GM21526 (cell line): ENCODE measurements at regions not wholly inside any gene's neighbourhood (a gene's known extent, or its start where the extent isn't known, plus 50 kb on each side); places are given as distances from the start of the nearest gene placed in this dataset.

Experiments
- ATAC-seq: cut with Tn5 transposase; IDR thresholded peaks from one replicate; pipeline ENCODE4 v1.9.1; 2021; ENCODE audit warnings: moderate library complexity; ENCODE audit not compliant: unreplicated experiment, low FRiP score

DNA sequence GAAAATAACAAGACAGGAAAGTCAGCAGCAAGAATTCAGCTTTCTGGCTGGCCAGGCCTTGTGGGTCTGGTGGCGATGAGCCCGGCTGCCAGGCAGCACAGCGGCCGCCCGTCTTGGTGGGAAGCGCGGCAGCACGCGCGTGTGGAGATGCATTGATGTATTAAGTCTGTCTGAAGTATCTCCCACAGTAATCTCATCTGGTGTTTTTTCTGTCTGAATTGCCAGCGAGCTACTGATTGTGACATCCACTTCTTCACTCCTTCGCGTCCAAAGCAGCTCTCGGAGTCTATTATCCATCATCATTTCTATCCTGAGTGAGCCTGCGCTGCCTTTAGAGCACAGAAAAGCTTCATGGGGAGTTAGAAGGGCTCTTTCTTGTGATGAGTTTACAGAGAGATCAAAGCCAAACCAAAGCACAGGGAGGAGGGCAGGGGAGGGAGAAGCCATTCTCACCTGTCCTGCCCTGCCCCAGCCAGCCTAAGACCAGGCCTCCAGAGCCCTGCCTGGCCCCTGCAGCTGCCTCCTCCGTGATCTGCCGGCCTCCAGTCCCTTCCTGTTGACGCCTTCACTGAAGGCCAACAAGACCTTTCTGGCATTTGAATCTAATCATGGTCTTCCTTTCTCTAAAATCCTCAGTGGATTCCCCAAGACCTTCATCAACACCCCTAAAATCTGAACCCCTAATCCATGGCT, 1419.0 kb downstream of the TBC1D22A start:
- ATAC-seq, result no peak

DNA sequence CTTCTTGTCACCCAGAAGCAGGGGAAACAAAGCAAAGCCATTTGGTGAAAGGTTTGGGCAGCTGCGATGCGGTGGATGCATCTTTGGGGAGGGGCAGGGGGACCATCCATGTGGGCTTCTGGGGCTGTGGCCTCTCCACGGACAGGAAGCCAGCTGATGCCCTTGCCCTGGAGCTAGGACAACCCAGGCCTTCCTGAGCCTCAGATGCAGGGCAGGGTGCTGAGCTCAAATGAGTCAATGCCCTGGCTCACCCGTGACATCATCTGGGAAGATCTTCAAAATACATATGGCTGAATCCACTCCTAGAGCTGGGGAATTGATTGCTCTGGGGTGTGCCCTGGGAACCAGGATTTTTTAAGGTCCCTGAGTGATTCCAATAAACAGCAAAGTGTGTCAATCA, 1418.2 kb downstream of the TBC1D22A start:
- no peak for ATAC-seq

DNA sequence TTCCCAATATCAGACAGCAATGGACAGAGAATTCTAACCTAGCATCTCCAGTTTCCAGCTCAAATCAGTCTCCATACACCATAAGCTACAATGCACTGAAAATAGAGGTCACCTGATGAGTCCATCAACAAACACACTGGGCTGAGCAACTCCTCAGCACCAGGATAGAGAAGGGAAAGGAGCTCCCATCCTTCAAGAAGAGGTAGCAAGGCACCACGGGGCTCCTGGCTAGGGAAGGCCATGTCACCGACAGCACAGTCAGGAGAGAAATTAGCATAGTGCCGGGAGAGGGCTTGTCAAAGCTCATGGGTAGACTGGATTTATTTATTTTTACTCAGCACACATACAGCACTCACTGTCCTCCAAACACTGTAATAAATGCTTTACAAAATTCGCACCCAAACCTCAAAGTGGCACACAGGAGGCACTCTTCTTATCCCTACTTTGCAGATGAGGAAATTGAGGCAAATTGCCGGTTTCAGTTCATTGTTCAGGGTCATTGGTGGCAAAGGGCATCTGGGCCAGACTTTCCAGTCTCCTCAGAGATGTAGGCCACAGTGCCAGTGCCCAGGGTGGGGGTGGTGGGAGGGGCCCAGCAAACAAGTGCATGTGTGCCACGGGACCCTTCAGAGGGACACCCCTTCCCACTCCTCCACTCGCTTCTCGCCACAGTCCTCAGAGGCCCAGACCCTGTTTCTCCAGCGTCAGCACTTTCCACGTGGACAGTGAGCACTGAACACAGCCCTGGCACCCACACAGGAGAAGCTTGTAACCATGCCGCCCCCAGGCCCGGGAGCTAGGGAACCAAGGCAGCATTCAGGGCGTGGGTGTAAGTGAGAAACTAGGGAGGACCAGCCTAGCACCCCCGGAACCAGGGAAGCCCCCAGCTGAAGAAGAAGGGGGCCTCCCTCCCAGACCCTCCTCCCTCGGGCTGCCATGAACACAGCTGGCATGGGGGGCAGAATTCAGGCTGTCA, 1417.4 kb downstream of the TBC1D22A start:
- no peak for ATAC-seq

DNA sequence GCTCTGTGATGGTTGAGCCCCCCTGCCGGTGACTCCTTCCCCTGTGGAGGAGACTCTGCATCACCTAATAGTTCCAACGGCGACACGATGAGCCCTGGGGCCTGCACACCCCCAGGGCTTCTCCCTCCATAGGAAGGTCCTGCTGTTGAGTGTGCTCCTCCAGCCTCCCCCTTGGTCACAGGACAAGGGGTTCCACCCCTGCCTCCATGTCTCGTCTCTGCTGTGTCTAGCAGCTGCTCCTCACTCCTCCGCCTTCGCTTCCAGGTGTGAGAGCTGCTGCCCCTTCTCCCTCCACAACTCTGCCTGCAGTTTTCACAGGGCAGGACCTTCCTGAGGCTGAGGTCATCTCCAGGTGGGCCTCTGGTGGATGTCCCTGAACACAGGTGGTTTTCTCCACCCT, 1416.1 kb downstream of the TBC1D22A start:
- ATAC-seq, result no peak

DNA sequence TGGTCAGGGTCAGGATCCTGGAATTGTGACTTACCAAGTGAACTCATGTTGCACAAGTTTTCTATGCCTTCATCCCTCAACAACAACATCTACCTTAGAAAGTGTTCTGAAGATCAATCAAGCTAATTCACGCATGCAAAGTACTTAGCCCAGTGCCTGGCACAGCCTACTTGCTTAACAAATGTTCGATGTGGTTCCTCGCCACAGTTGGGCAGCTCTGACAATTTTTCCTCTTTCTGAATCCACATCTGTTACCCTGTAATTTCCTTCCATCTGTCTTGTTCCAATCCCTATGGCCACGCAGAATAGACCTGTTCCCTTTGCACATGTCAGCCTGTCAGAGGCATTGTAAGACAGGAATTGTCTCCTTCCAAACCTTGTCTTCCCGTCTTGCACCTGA, 1415.2 kb downstream of the TBC1D22A start:
- ATAC-seq, result no peak

DNA sequence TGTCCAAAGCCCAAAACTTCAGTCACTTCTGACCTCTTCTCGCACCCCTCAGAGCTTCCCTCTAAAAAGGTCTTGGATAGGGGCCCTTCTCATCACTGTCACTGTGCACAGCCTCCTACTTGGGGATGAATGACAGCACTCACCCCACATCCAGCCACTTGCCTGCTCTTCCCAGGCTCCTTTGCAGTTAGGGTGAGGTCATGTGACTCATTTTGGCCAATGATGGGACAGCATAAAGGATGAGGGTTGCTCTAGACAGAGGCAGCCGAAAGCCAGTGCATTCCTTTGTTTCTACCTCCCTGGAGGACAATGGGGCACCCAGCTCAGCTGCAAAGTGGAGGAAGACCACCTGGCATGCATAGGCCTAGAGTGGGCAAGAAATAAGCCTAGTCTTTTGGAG, 1413.3 kb downstream of the TBC1D22A start:
- ATAC-seq, result no peak

DNA sequence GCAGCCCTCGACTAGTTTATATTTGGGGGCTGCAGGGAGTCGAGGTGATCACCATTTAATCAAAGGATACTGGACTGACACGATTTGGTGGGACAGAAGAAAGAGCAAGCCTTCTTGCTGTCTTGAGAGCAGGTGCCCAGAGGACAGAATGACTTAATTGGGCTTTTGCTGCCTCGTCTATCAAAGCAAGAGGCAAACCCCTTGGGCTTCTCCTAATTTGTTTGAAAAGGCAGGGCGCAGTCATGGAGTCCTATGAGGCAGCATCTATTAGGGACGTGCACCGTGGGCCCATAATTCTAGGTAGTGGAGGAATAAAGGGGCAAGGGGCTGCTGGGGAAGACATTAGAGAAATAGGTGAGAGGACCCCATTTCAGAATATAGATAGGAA, 1411.3 kb downstream of the TBC1D22A start:
- no peak for ATAC-seq

DNA sequence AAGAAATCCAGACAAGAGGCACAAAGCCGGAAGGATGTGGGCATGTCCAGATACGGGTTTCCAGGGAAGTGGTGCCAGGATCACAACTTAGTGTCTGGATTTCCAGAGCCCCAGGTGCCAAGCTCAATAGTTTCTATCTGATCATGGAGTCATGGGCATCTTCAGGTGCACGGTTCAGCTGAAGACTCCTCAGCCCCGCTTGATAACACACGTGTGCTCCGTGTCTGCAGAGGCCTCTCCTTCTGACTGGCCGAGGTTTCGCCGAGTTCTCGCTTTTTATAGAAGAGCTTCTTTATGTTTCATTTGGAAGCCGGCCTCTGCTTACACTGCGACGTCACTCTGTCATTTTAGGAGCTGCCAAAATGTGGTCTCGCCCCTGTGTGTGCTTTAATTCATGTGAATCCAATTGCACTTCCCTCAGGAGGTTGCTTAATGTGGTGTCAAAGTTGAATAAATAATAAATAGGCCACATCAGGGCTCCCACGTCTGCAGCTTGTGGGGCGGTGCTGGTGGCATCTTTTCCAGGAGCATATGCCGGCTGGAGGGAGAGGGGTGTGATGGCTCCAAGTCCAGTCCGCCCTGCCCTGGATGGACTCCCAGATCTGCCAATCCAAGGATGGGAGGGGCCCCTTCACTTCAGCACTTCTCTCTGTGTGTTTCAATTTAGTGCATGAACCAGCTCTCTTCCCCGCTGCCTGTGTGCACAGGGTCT, 1410.8 kb downstream of the TBC1D22A start:
- no peak for ATAC-seq

DNA sequence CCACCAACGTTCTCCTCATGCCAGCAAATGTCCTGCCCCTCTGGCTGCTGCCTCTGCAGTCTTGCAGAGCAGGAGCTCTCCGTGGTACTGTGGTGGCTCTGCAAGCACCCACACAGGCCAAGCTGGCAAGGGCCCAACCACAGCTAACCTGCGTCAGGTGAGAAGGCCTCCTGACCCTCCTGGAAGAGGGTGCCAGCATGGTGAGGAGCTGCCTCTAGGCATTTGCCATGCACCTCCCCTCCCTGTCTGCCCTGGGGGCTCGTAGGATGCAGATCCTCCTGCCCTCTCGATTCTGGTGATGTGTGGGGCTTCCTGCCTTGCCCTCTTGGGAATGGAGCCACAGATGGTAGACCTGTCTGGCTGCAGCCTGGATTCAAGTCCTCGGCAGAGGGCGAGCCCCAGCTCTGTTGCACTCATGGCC, 1408.8 kb downstream of the TBC1D22A start:
- no peak for ATAC-seq

DNA sequence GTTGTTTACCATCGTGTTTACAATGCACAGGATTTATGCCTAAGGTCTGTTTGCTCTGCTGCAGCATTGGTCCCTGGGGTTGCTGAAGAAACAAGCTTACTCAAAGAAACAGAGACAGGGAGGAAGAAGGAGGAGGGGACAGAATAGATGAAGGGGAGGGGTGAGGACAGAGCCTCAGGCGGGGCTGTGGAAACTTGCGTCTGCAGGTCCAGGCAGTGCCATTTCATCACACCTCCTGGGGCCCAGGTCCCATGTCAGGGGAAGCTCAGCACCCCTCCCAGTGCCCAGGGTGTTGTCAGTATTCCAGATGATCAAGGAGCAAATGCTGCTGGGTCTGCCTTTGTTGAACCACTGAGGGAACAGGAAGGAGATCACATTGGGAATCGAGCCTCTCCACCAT, 1406.8 kb downstream of the TBC1D22A start:
- ATAC-seq, result no peak

DNA sequence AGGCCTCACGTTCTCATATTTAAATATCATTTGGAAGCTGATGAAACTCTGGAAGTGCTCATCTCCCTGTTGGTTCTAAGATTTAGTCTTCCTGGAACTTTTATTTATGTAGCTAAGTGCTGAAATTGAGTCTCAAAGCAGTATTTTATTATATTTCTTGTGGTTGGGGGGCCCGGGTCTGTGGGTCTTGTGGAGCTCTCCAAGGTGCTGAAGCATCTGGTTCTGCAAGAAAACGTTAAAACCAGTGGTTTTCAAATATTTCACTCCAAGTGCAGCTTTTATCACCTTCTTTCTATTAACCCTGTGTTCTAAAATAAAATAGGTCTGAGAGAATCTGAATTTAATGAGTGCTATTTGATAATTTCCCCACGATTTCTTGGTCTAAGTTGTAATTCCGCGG, 1404.8 kb downstream of the TBC1D22A start:
- no peak for ATAC-seq

DNA sequence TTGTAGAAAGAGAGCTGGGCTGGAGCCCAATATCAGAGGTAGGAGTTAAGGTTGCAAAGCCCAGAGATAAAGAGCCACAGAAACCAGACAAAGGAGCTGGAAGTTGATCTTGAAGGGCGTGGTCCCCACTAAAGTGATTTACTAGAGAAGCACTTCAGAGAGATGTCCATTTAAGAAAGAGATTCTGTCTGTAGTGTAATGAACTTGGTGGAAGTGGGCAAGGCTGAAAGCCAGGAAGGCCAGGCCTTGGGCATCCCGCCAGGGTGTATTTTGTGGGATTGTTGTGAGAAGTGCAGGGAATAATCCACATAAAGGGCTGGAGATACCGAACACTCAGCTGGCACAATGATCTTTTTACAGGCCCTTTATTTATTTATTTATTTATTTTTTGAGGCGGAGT, 1398.8 kb downstream of the TBC1D22A start:
- no peak for ATAC-seq

DNA sequence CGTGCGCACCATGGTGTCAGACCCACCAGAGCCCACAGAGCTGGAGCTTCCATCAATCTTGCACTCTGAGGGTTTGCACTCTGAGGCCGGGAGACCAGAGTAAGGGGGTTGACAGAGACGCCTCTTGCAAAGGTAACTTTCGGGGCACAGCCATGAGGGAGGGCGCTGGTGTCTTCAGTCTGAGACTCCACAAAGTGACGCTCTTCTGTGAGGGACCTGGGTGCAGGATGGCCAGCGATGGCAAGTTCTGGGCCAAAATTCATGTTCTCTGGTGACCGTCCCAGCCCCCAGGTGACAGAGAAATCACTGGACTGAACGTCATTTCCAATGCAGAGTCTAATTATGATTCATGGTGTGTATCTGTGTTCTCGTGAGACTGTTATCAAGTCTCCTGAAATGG, 1395.2 kb downstream of the TBC1D22A start:
- ATAC-seq, result no peak

DNA sequence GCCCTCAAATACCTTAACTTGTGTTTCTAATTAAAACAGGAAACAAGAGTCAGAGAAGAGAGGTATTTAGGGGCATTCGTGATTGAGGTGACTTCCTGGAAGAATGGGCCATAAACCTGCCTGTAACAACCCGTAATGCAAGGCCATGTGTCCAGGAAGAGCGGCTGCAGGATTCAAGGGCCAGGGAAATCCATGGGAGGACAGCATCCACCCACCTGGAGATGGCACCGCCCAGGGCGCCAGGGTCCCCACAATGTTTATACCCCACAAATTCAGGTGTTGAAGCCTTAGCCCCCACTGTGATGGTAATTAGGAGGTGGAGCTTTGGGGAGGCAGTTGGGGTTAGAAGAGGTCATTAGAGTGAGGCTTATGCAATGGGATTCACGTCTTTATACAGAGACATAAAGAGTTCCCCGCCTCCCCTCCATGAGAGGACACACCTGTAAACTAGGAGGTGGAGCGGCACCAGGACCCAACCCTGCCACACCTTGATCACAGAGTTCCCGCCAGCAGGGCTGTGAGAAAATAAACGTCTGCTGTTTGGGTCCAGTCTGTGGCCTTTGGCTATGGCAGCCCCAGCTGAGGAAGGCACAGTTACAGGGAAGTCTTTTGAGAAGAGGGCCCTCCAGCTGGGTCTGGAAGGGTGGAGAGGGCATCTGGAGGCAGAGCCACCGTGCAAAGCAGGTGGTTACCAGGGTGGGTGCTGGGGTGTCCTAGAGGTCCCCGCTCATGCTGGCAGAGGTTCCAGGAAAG, 1394.3 kb downstream of the TBC1D22A start:
- no peak for ATAC-seq

DNA sequence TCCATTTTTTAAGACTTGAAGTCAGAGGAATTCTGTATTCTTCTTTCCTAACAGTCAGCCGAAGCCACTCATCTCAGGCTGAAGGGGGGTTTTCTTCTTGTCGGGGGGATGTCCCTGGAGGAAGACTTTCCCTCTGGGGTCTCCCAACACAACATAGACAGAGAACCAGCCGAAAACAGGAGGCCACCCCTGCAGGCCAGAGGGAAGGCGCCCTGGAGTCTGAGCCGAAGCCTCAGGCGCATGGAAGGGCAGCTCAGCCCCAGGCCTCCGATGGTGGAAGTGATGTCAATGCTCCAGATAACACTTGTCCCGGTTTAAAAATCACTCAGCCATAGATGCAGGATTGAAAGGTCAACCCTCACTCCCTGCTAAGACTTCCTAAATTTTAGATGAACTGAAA, 1393.0 kb downstream of the TBC1D22A start:
- no peak for ATAC-seq

DNA sequence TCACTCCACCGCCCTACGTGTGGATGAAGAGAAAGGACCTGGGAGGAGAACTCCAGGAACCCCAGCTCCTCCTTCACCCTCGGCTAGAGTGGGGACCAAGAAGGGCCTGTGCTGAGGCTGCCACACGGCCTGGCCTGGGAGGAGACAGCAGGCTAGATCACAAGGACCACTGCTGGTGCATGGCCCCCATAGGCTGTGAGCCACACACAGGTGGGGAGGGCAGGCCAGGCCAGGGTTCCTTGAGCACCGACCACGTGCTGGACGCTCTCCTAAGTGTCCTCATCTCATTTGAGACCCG, 1392.4 kb downstream of the TBC1D22A start:
- ATAC-seq, result no peak

DNA sequence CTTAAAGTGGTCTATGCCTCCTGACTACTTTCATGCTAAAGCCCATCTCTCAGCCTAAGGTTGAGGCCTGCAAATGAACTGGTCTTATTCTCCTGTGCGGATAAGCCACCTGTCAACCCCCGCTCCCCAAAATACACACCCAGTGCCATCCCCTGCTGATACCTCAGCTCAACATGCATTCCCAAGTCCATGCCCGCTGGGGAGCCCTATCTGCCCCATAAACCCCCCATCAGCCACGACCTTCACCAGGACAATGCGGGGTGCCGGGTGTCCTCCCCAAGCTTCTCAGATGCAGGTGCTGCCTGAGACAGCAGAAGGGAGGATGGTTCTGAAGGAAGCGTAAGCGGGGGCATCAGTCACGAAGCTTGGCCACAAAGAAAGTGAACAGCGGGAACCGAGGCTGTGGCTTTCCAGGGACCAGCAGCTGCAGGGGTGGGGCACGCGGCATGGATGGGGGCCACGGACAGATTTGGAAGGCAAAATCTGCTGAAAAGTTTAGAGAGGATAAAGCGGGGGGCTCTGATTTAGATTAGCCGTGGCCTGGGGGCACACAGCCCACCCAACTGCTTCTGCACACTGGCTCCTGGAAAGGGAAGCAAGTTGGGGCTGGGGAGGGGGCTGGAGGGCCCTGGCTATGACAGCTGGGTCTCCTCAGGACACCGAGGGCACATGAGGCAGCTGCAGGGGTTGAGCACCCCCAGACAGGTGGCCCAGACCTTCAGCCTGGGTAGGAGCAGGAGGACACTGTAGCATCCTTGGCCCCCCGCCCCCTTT, 1391.9 kb downstream of the TBC1D22A start:
- no peak for ATAC-seq

DNA sequence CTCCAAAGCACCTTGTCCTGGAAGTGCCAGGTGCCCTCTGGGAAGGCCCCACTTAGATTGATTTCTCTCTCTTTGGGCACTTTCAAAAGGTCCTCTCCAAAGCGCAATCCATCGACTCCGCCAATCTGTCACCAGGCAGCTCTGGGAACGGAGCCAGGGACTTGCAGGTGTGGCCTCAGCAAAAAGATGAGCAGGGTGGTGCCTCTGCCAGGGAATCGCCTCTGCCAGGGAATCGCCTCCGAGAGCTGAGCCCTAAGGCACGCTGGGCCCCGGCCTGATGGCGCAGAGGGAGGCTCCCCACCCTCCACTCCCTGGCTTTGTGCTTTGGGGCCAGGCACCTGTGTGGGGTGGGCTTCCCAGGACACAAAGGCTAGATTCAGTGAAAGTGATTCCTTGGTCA, 1391.3 kb downstream of the TBC1D22A start:
- no peak for ATAC-seq

DNA sequence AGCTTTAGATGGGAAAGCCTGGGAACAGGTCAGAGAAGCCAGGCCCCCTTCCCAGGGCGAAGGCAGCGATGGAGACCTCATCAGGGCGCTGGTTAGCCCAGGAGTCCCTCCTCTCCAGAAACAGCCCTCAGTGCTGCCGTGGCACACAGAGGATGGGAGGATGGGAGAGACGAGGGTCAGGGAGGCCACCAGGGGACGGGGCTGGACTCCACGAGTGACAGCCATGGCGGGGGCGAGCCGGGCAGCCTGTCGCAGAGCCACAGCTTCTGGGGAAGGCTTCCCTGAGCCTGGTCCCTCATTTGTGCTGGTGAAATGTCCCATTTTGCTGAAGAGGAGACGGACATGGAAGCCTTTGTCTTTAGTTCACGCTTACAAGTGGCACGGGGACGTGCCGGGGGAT, 1390.5 kb downstream of the TBC1D22A start:
- no peak for ATAC-seq

DNA sequence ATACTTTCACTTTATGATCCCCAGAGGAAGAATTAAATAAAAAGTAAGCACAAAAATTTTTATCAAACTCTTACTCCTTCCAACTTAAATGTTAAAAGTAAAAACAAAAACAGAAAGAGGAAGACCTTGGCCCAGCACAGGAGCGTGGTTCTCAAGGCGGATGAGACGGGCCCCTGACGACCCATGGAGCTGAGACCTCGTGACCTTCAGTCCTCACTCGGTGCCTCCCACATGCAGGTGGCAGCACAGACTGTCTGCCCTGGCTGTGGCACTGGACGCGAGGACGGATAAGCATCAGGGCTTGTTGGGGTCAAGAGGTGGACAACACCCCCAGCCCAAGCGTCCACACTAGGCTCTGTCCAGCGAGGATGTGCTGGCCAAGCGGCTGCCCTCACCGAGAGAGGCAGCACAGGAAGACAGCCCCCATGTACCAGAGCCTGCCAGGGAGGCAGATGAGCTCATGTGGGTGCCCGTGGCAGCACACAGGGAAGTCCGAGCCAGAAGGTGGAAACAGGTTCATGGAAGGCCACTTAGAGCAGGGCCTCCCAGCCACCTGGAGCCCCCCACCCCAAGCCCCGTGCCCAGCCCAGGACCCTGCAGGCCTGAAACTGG, 1389.8 kb downstream of the TBC1D22A start:
- ATAC-seq, result no peak
